ENCODE measurements at regions not wholly inside any gene's neighbourhood (a gene's known extent, or its start where the extent isn't known, plus 50 kb on each side); places are given as distances from the start of the nearest gene placed in this dataset.

DNA sequence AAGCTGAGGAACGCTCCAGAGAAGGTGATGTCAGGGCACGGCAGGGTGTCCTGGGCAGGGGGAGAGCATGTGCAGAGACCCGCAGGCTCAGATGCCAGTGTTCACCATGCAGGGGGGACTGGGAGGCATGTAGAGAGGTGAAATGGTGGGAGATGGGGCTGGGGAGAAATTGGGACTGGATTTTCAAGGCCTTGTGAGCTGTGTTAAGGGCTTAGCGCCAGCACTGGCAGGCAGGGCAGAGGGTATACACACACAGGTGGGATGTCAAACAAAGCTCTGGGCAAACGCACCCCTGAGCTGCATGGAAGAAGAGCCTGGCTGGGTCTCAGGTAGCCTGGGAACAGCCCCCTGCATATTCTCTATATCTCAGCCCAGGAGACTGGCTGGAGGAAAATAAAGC lies 282.7 kb downstream of the SHQ1 start:
- Histone ChIP-seq H3K9me1 (replicated peaks; ENCODE audit: control insufficient read depth, extremely low read depth, insufficient read depth, low read length) (no peaks in the 10 kb centered on the region), H3K27ac (ENCODE audit: insufficient read depth, low read depth, low read length) (no peak overlapping the region), H2AFZ (ENCODE audit: low read depth, low read length) (no peak overlapping the region), H3K79me2 (ENCODE audit: control insufficient read depth, insufficient read depth, low read length) (no peaks in the 10 kb centered on the region), H3K4me3 (replicated peaks in 1 of 3; ENCODE audit: insufficient read depth in 1 of 3, low read depth in 1 of 3, low read length in 3 of 3) (no peak overlapping the region), H3K9me3 (replicated peaks; ENCODE audit: control insufficient read depth, insufficient read depth, low read length) (no peaks in the 10 kb centered on the region), H3K36me3 (ENCODE audit: control insufficient read depth in 2 of 2, extremely low read depth in 1 of 2, insufficient read depth in 2 of 2, low read length in 2 of 2) (no peaks in the 10 kb centered on the region), H3K9ac (replicated peaks; ENCODE audit: extremely low read depth, insufficient read depth, low read length) (no peak overlapping the region), H3K4me2 (ENCODE audit: insufficient read depth, low read length) (no peak overlapping the region), H3K27me3 (ENCODE audit: control insufficient read depth in 2 of 2, insufficient read depth in 2 of 2, low read length in 2 of 2) (no peaks in the 10 kb centered on the region), H4K20me1 (replicated peaks; ENCODE audit: control insufficient read depth, extremely low read depth, insufficient read depth, low read length) (no peaks in the 10 kb centered on the region), H3K4me1 (ENCODE audit: control insufficient read depth, extremely low read depth, insufficient read depth, low read length) (no peaks in the 10 kb centered on the region)
- ChIA-PET POLR2A (no interaction called here), CTCF (no interaction called here)
- intact Hi-C loops (cut with micrococcal nuclease): no loop called here
- dilution Hi-C loops (cut with MboI; ENCODE audit: extremely low pct_ligation_motif_present, low sequenced_read_pairs): no loop called here
- TF ChIP-seq, protein P1, sequence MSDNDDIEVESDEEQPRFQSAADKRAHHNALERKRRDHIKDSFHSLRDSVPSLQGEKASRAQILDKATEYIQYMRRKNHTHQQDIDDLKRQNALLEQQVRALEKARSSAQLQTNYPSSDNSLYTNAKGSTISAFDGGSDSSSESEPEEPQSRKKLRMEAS (IDR thresholded peaks at IDR 0.05; ENCODE audit: insufficient read depth, insufficient read length): no peak
- TF ChIP-seq FOS (IDR thresholded peaks at IDR 0.05; ENCODE audit: borderline replicate concordance, insufficient read depth, low read length): no peak
- no peak for TF ChIP-seq POLR2A (IDR thresholded peaks at IDR 0.05; ENCODE audit: low read depth, low read length)
- no peak for TF ChIP-seq EZH2 (IDR thresholded peaks at IDR 0.05; ENCODE audit: borderline replicate concordance, low read depth, low read length, severe bottlenecking)
- TF ChIP-seq, protein P2, sequence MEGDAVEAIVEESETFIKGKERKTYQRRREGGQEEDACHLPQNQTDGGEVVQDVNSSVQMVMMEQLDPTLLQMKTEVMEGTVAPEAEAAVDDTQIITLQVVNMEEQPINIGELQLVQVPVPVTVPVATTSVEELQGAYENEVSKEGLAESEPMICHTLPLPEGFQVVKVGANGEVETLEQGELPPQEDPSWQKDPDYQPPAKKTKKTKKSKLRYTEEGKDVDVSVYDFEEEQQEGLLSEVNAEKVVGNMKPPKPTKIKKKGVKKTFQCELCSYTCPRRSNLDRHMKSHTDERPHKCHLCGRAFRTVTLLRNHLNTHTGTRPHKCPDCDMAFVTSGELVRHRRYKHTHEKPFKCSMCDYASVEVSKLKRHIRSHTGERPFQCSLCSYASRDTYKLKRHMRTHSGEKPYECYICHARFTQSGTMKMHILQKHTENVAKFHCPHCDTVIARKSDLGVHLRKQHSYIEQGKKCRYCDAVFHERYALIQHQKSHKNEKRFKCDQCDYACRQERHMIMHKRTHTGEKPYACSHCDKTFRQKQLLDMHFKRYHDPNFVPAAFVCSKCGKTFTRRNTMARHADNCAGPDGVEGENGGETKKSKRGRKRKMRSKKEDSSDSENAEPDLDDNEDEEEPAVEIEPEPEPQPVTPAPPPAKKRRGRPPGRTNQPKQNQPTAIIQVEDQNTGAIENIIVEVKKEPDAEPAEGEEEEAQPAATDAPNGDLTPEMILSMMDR (IDR thresholded peaks at IDR 0.05; ENCODE audit: extremely low read depth in 1 of 2, insufficient read depth in 1 of 2, low read depth in 1 of 2, low read length in 2 of 2): no peak
- no peak for DNase-seq (ENCODE audit: low read depth, low spot score)
- BruUV-seq (replicated peaks): no TSS peak
- FAIRE-seq: no peak

DNA sequence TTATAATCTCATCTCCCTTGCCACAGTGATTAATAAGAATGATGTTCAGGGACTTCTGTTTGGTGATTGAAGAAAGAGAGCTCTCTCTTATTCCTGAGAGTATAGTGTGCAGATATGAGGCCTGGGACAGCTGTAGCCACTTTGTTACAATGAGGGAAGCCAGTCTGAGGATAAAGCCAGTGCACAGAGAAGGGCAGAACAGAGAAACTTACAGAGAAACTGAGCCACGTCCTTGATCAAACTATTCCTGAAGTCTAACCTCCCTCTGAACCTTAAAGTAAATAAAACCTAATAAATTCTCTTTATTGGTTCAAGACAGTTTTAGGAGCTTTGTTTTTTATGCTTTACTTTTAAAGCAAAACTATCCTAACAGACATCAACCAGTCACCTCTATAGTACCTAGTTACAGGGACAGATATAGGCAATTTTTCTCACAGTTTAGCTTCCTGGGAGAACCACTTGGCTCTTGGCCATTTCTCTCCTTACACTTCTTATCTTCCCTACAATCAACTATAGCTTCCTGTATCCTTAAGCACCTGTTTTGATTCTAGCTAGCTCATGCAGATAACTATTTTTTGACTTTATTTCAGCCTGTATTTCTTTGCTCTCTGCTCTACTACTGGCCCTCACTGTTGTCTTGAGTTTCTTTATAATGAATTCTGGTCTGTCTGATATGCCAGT lies 284.4 kb downstream of the SHQ1 start:
- Histone ChIP-seq H3K27me3 (ENCODE audit: control insufficient read depth in 2 of 2, insufficient read depth in 2 of 2, low read length in 2 of 2) (no peaks in the 10 kb centered on the region), H3K9ac (replicated peaks; ENCODE audit: extremely low read depth, insufficient read depth, low read length) (no peak overlapping the region), H3K9me1 (replicated peaks; ENCODE audit: control insufficient read depth, extremely low read depth, insufficient read depth, low read length) (no peaks in the 10 kb centered on the region), H3K79me2 (ENCODE audit: control insufficient read depth, insufficient read depth, low read length) (no peaks in the 10 kb centered on the region), H3K4me2 (ENCODE audit: insufficient read depth, low read length) (no peak overlapping the region), H3K27ac (ENCODE audit: insufficient read depth, low read depth, low read length) (no peak overlapping the region), H3K4me3 (replicated peaks in 1 of 3; ENCODE audit: insufficient read depth in 1 of 3, low read depth in 1 of 3, low read length in 3 of 3) (no peak overlapping the region), H2AFZ (ENCODE audit: low read depth, low read length) (no peak overlapping the region), H3K9me3 (replicated peaks; ENCODE audit: control insufficient read depth, insufficient read depth, low read length) (no peaks in the 10 kb centered on the region), H3K36me3 (ENCODE audit: control insufficient read depth in 2 of 2, extremely low read depth in 1 of 2, insufficient read depth in 2 of 2, low read length in 2 of 2) (no peaks in the 10 kb centered on the region), H3K4me1 (ENCODE audit: control insufficient read depth, extremely low read depth, insufficient read depth, low read length) (no peaks in the 10 kb centered on the region), H4K20me1 (replicated peaks; ENCODE audit: control insufficient read depth, extremely low read depth, insufficient read depth, low read length) (no peaks in the 10 kb centered on the region)
- intact Hi-C loops (cut with micrococcal nuclease) (no loop called here), dilution Hi-C loops (cut with MboI; ENCODE audit: extremely low pct_ligation_motif_present, low sequenced_read_pairs) (no loop called here)
- FAIRE-seq: no peak
- ChIA-PET POLR2A (no interaction called here), CTCF (interaction anchor here (0.8 kb wide), 1 partner anchor 27 kb away, joined by 3 read pairs; no protein-coding TSS in a partner anchor)
- DNase-seq (ENCODE audit: low read depth, low spot score): no peak
- no peak for TF ChIP-seq FOS (IDR thresholded peaks at IDR 0.05; ENCODE audit: borderline replicate concordance, insufficient read depth, low read length)
- TF ChIP-seq MYC (IDR thresholded peaks at IDR 0.05; ENCODE audit: low read depth, low read length): no peak
- no peak for TF ChIP-seq POLR2A (IDR thresholded peaks at IDR 0.05; ENCODE audit: low read depth, low read length)
- no peak for TF ChIP-seq GATA2 (IDR thresholded peaks at IDR 0.05; ENCODE audit: insufficient read depth, insufficient read length, low read depth, low read length)
- no peak for TF ChIP-seq EZH2 (IDR thresholded peaks at IDR 0.05; ENCODE audit: borderline replicate concordance, low read depth, low read length, severe bottlenecking)
- no peak for TF ChIP-seq POLR2AphosphoS5 (IDR thresholded peaks at IDR 0.05; ENCODE audit: insufficient read depth, low read depth, low read length)
- TF ChIP-seq, protein P1 (IDR thresholded peaks at IDR 0.05; ENCODE audit: insufficient read depth, insufficient read length): no peak
- TF ChIP-seq, protein P2 (IDR thresholded peaks at IDR 0.05; ENCODE audit: extremely low read depth in 1 of 2, insufficient read depth in 1 of 2, low read depth in 1 of 2, low read length in 2 of 2): no peak
- no peak for TF ChIP-seq JUN (IDR thresholded peaks at IDR 0.05; ENCODE audit: borderline replicate concordance, insufficient read depth, insufficient read length, low read depth)
- BruUV-seq (replicated peaks): no TSS peak

All from endothelial cell of umbilical vein (primary cell).